K562 (cell line): ENCODE measurements at regions not wholly inside any gene's neighbourhood (a gene's known extent, or its start where the extent isn't known, plus 50 kb on each side); places are given as distances from the start of the nearest gene placed in this dataset.

Experiments
- ATAC-seq: fragments of 200-7000 bp; cut with Tn5 transposase; 3 replicates; pipeline ENCODE4 v1.9.1; 2020; ENCODE audit warnings: moderate library complexity
- BruUV-seq: library from RNA; stranded (reverse); fragments of 400-500 nt; replicated peaks from 2 replicates; lab custom pipeline; 2021; lab: Mats Ljungman, UMichigan
- CTCF ChIA-PET: fragments of 300-600 bp; formaldehyde crosslinking; extraction: SDS; loops from one replicate; lab custom pipeline; 2021; ENCODE audit warnings: low intra/inter-chr PET ratio; lab: Yijun Ruan, JAX
- POLR2A ChIA-PET: fragments of 300-600, 350-650 bp; sonication (Branson Sonifier 250); formaldehyde crosslinking; extraction: SDS; loops from one replicate; lab custom pipeline; 2021; ENCODE audit warnings: antibody characterized with exemption, inconsistent platforms; lab: Yijun Ruan, JAX
- DNase-seq, 4 experiments: peaks; one replicate each; pipeline versions ENCODE4 v3.0.0 to v3.0.0-alpha.2; 2011 to 2018; ENCODE audit warnings: low spot score in 3 of 4, mixed read lengths in 3 of 4; ENCODE audit errors: extremely low read depth in 1 of 4
- FAIRE-seq: peaks from 2 replicates; lab custom pipeline; 2011; peaks lifted over from hg19 to GRCh38; lab: Jason Lieb, UNC
- H2AFZ ChIP-seq: 2 replicates; pipeline ENCODE4 v1.6.0; 2011; ENCODE audit warnings: low read depth, low read length, control low read depth, inconsistent platforms
- H3K27ac ChIP-seq: fragments of 200-600 bp; 3 replicates; pipeline ENCODE4 v1.8.0; 2011; ENCODE audit warnings: low read depth, mild to moderate bottlenecking, control low read depth, inconsistent platforms, low read length, moderate library complexity, mixed read lengths; ENCODE audit errors: extremely low read depth
- H3K27me3 ChIP-seq, 2 experiments: fragments of 300-600 bp in 1 of 2; 2 replicates in 1 of 2; 3 replicates in 1 of 2; pipeline versions ENCODE4 v1.6.0 to v1.8.0; 2011; ENCODE audit warnings: inconsistent platforms in 2 of 2, low read length in 2 of 2, mild to moderate bottlenecking in 1 of 2, mixed read lengths in 1 of 2, moderate library complexity in 1 of 2; ENCODE audit not compliant: control insufficient read depth in 2 of 2, insufficient read depth in 2 of 2
- H3K36me3 ChIP-seq: fragments of 300-600 bp; 3 replicates; pipeline ENCODE4 v1.8.0; 2011; ENCODE audit warnings: mild to moderate bottlenecking, low read length, inconsistent platforms; ENCODE audit not compliant: control insufficient read depth, insufficient read depth
- H3K4me1 ChIP-seq, 2 experiments: fragments of 200-600 bp in 1 of 2; replicated peaks in 1 of 2; 2 replicates in 1 of 2; 3 replicates in 1 of 2; pipeline versions ENCODE4 v1.5.1 to v1.8.0; 2011; ENCODE audit warnings: inconsistent platforms in 2 of 2, low read length in 2 of 2, mild to moderate bottlenecking in 1 of 2, mixed read lengths in 1 of 2, moderate library complexity in 1 of 2; ENCODE audit not compliant: control insufficient read depth in 2 of 2, insufficient read depth in 2 of 2
- H3K4me2 ChIP-seq: 2 replicates; pipeline ENCODE4 v1.6.1; 2011; ENCODE audit warnings: low read length, control low read depth, inconsistent platforms, mixed read lengths; ENCODE audit not compliant: insufficient read depth
- H3K4me3 ChIP-seq: fragments of 200-600 bp; sonication (generic), shearing (Covaris generic); 2 replicates; pipeline ENCODE4 v1.5.1; 2016; ENCODE audit warnings: control low read depth, inconsistent platforms
- H3K79me2 ChIP-seq: fragments of 200-600 bp; 3 replicates; pipeline ENCODE4 v1.8.0; 2011; ENCODE audit warnings: low read length, inconsistent platforms; ENCODE audit not compliant: control insufficient read depth, insufficient read depth
- H3K9ac ChIP-seq, 2 experiments: 2 replicates each; pipeline versions ENCODE4 v1.6.0 to v1.6.1; 2011; ENCODE audit warnings: low read depth in 2 of 2, low read length in 2 of 2, control low read depth in 1 of 2, inconsistent platforms in 1 of 2, mild to moderate bottlenecking in 1 of 2, mixed read lengths in 1 of 2; ENCODE audit not compliant: insufficient read depth in 1 of 2
- H3K9me1 ChIP-seq: one replicate; pipeline ENCODE4 v1.6.0; 2011; ENCODE audit warnings: inconsistent platforms, mild to moderate bottlenecking, low read length, moderate library complexity; ENCODE audit not compliant: control insufficient read depth, insufficient read depth
- H3K9me3 ChIP-seq: replicated peaks from 2 replicates; pipeline ENCODE4 v1.5.1; 2011; ENCODE audit warnings: low read depth, low read length, inconsistent platforms; ENCODE audit not compliant: control insufficient read depth, insufficient read depth
- H4K20me1 ChIP-seq: replicated peaks from 2 replicates; pipeline ENCODE4 v1.6.1; 2011; ENCODE audit warnings: low read length, inconsistent platforms, mixed read lengths; ENCODE audit not compliant: control insufficient read depth, insufficient read depth
- CBX8 ChIP-seq: fragments of 200-600 bp; sonication (generic); IDR thresholded peaks from 2 replicates; pipeline ENCODE4 v1.6.1; 2012; ENCODE audit warnings: borderline replicate concordance, mixed run types, low read depth, mild to moderate bottlenecking, moderate library complexity, mixed read lengths, low read length, control low read depth, inconsistent platforms; ENCODE audit not compliant: poor library complexity, severe bottlenecking; ENCODE audit errors: extremely low read depth
- FIP1L1 ChIP-seq: fragments of 200-400 bp; formaldehyde crosslinking; IDR thresholded peaks from 2 replicates; pipeline ENCODE4 v1.6.1; 2018; ENCODE audit warnings: mild to moderate bottlenecking, low read depth, low read length; ENCODE audit not compliant: poor library complexity, severe bottlenecking
- FOXK2 ChIP-seq, 2 experiments: fragments of 450-650 bp; IDR thresholded peaks in 1 of 2; conservative IDR thresholded peaks in 1 of 2; 2 replicates each; pipeline ENCODE4 v1.6.1; 2016; ENCODE audit warnings: low read depth in 2 of 2, mild to moderate bottlenecking in 1 of 2
- FOXP4 ChIP-seq: sonication (generic); formaldehyde crosslinking; IDR thresholded peaks from 2 replicates; pipeline ENCODE4 v1.8.0; 2022; ENCODE audit warnings: mild to moderate bottlenecking, missing genetic modification reagents, borderline replicate concordance
- GATA2 ChIP-seq: sonication (generic); formaldehyde crosslinking; IDR thresholded peaks from 2 replicates; pipeline ENCODE4 v1.4.0; 2020; ENCODE audit warnings: mild to moderate bottlenecking, missing genetic modification reagents
- GTF2A2 ChIP-seq: IDR thresholded peaks from 2 replicates; pipeline ENCODE4 v1.6.1; 2016; ENCODE audit warnings: mild to moderate bottlenecking, missing genetic modification characterization, missing compliant biosample characterization
- NFYB ChIP-seq: IDR thresholded peaks from 2 replicates; pipeline ENCODE4 v1.6.1; 2011; ENCODE audit warnings: mild to moderate bottlenecking, moderate library complexity; ENCODE audit not compliant: insufficient read length; ENCODE audit errors: extremely low read depth
- NUFIP1 ChIP-seq: fragments of 450-650 bp; IDR thresholded peaks from 2 replicates; pipeline ENCODE4 v1.6.1; 2018; ENCODE audit not compliant: partially characterized antibody
- PKNOX1 ChIP-seq: fragments of 450-650 bp; IDR thresholded peaks from 2 replicates; pipeline ENCODE4 v1.6.1; 2016
- POLR3A ChIP-seq: IDR thresholded peaks from 2 replicates; pipeline ENCODE4 v1.6.1; 2011; ENCODE audit warnings: borderline replicate concordance, mild to moderate bottlenecking, moderate library complexity; ENCODE audit not compliant: insufficient read length, insufficient read depth; ENCODE audit errors: extremely low read depth
- PTBP1 ChIP-seq: fragments of 200-400 bp; formaldehyde crosslinking; IDR thresholded peaks from 2 replicates; pipeline ENCODE4 v1.6.1; 2017; ENCODE audit warnings: low read depth, low read length
- RHOXF2B ChIP-seq: fragments of 250-450 bp; sonication (Bioruptor Pico); conservative IDR thresholded peaks from 2 replicates; pipeline ENCODE4 v1.5.1; 2021
- SMARCE1 ChIP-seq: fragments of 450-650 bp; IDR thresholded peaks from 2 replicates; pipeline ENCODE4 v1.7.1; 2016; ENCODE audit warnings: mild to moderate bottlenecking
- TGIF2 ChIP-seq: sonication (generic); formaldehyde crosslinking; IDR thresholded peaks from 2 replicates; pipeline ENCODE4 v1.8.1; 2022; ENCODE audit warnings: mild to moderate bottlenecking, missing genetic modification reagents, moderate library complexity
- YY1 ChIP-seq, 3 experiments: IDR thresholded peaks; 2 replicates each; pipeline ENCODE4 v1.6.1; 2011; ENCODE audit warnings: low read length in 2 of 3, mild to moderate bottlenecking in 2 of 3, moderate library complexity in 2 of 3, borderline replicate concordance in 1 of 3, control low read depth in 1 of 3, low read depth in 1 of 3; ENCODE audit not compliant: insufficient read depth in 3 of 3, insufficient replicate concordance in 2 of 3, control insufficient read depth in 1 of 3, insufficient read length in 1 of 3; ENCODE audit errors: extremely low read depth in 1 of 3
- ZBTB8A ChIP-seq: fragments of 450-650 bp; IDR thresholded peaks from 2 replicates; pipeline ENCODE4 v1.6.1; 2018; ENCODE audit warnings: mild to moderate bottlenecking, moderate library complexity; ENCODE audit not compliant: partially characterized antibody
- ZNF347 ChIP-seq: fragments of 450-650 bp; formaldehyde crosslinking; IDR thresholded peaks from 2 replicates; pipeline ENCODE4 v1.4.0; 2020; ENCODE audit warnings: low read depth, mild to moderate bottlenecking, moderate library complexity
- WGBS: fragments of 100-300 bp; shearing (Covaris generic); methylation state at CpG from one replicate; pipeline ENCODE4 v1.1.6; 2016; ENCODE audit warnings: low coverage, mixed read lengths; ENCODE audit not compliant: insufficient coverage; ENCODE audit errors: missing lambda C conversion rate; 5-methylcytosine and 5-hydroxymethylcytosine counted together
- in situ Hi-C: fragments of 300-500 bp; cut with MboI; formaldehyde crosslinking; loops from 4 replicates; pipeline ENCODE4 v1.15.0; 2018; ENCODE audit warnings: inconsistent platforms, mixed read lengths
- intact Hi-C: fragments of 100-400 bp; cut with micrococcal nuclease; formaldehyde crosslinking; loops from 2 replicates; pipeline ENCODE4 v1.14.2; 2022

- Histone ChIP-seq H4K20me1 (no peaks in the 10 kb centered on the region), H3K9me3 (no peaks in the 10 kb centered on the region), H3K4me2 (no peak overlapping the region), H2AFZ (no peak overlapping the region), H3K27ac (no peak overlapping the region), H3K4me3 (no peak overlapping the region), H3K9me1 (no peaks in the 10 kb centered on the region), H3K27me3 (peaks cover 14 to 43% of the 10 kb centered on the region in 2 experiments; a peak in 3 of 5 replicates), H3K79me2 (no peaks in the 10 kb centered on the region), H3K36me3 (no peaks in the 10 kb centered on the region), H3K9ac (no peak overlapping the region), H3K4me1 (no peaks in the 10 kb centered on the region)
- in situ Hi-C loops (no loop called here), intact Hi-C loops (no loop called here)
- FAIRE-seq (no peak), ATAC-seq (no peak), DNase-seq (no peak)
- ChIA-PET CTCF (no interaction called here), POLR2A (interaction anchor here (0.7 kb wide), 1 partner anchor 77 kb away, joined by 3 read pairs; no protein-coding TSS in a partner anchor)
- 3% methylated on average over 25 of the region's 28 CpGs for WGBS
- no TSS peak for BruUV-seq
- no peak for TF ChIP-seq NFYB
- TF ChIP-seq PTBP1, result no peak
- no peak for TF ChIP-seq FIP1L1
- no peak for TF ChIP-seq YY1 (IDR thresholded peaks at IDR 0.05; ENCODE audit: borderline replicate concordance in 1 of 3, control insufficient read depth in 1 of 3, extremely low read depth in 1 of 3, insufficient read depth in 3 of 3, insufficient read length in 1 of 3, insufficient replicate concordance in 2 of 3, low read depth in 1 of 3, low read length in 2 of 3)
- TF ChIP-seq GATA2 (CRISPR knock-in tag), result no peak
- TF ChIP-seq POLR3A, result no peak
- TF ChIP-seq FOXP4 (CRISPR knock-in tag), result no peak
- TF ChIP-seq RHOXF2B (CRISPR knock-in tag), result no peak
- no peak for TF ChIP-seq FOXK2 (conservative IDR thresholded peaks at IDR 0.05 in 1 of 2, IDR thresholded peaks at IDR 0.05 in 1 of 2; ENCODE audit: low read depth in 2 of 2)
- no peak for TF ChIP-seq TGIF2 (CRISPR knock-in tag)
- no peak for TF ChIP-seq CBX8
- no peak for TF ChIP-seq ZBTB8A
- no peak for TF ChIP-seq GTF2A2 (tag)
- no peak for TF ChIP-seq ZNF347 (CRISPR knock-in tag)
- no peak for TF ChIP-seq SMARCE1
- TF ChIP-seq NUFIP1, result no peak
- TF ChIP-seq PKNOX1, result no peak
These were observed 77.7 kb upstream of the ALKAL2 start for GRCh38 chr2:365367-366275.
